ENCODE measurements at regions not wholly inside any gene's neighbourhood (a gene's known extent, or its start where the extent isn't known, plus 50 kb on each side); places are given as distances from the start of the nearest gene placed in this dataset.

GRCh38 chr12:89845767-89846166 is 137.1 kb upstream of the ATP2B1 start:
- Mint-ChIP-seq H3K4me3 (no peak overlapping the region), H3K27ac (no peak overlapping the region)
- DNase-seq: no peak

GRCh38 chr12:89845366-89845765 is 136.7 kb upstream of the ATP2B1 start:
- Mint-ChIP-seq H3K36me3 (ENCODE audit: low read depth) (no peaks in the 10 kb centered on the region), H3K4me1 (ENCODE audit: low read depth) (no peaks in the 10 kb centered on the region), H3K27ac (no peak overlapping the region), H3K4me3 (no peak overlapping the region), H3K9me3 (no peaks in the 10 kb centered on the region), H3K27me3 (ENCODE audit: insufficient read depth) (no peaks in the 10 kb centered on the region; the same call in 1 of the 2 replicates)
- no peak for DNase-seq
- TF ChIP-seq CTCF (IDR thresholded peaks at IDR 0.05): no peak

More at GRCh38 chr12:89845767-89846166, 137.1 kb upstream of the ATP2B1 start:
- Mint-ChIP-seq H3K27me3 (ENCODE audit: insufficient read depth) (no peaks in the 10 kb centered on the region; the same call in 1 of the 2 replicates), H3K9me3 (no peaks in the 10 kb centered on the region), H3K4me1 (ENCODE audit: low read depth) (no peaks in the 10 kb centered on the region), H3K36me3 (ENCODE audit: low read depth) (no peaks in the 10 kb centered on the region)
- no peak for TF ChIP-seq CTCF (IDR thresholded peaks at IDR 0.05)

GRCh38 chr12:89844539-89844938 is 135.9 kb upstream of the ATP2B1 start:
- DNase-seq: no peak
- no peaks in the 10 kb centered on the region for H3K9me3 Mint-ChIP-seq
- no peak overlapping the region for H3K27ac Mint-ChIP-seq
- H3K27me3 Mint-ChIP-seq (ENCODE audit: insufficient read depth): no peaks in the 10 kb centered on the region; the same call in 1 of the 2 replicates
- no peak overlapping the region for H3K4me3 Mint-ChIP-seq
- no peaks in the 10 kb centered on the region for H3K4me1 Mint-ChIP-seq (ENCODE audit: low read depth)
- TF ChIP-seq CTCF (IDR thresholded peaks at IDR 0.05): no peak
- no peaks in the 10 kb centered on the region for H3K36me3 Mint-ChIP-seq (ENCODE audit: low read depth)

GRCh38 chr12:89840162-89840922 is 131.7 kb upstream of the ATP2B1 start:
- peaks cover 1% of the 10 kb centered on the region; the same call in 1 of the 2 replicates for H3K27me3 Mint-ChIP-seq (ENCODE audit: insufficient read depth)
- no peak for TF ChIP-seq CTCF (IDR thresholded peaks at IDR 0.05)
- H3K36me3 Mint-ChIP-seq (ENCODE audit: low read depth): no peaks in the 10 kb centered on the region
- no peak overlapping the region for H3K4me3 Mint-ChIP-seq
- no peaks in the 10 kb centered on the region for H3K9me3 Mint-ChIP-seq
- H3K4me1 Mint-ChIP-seq (ENCODE audit: low read depth): peaks cover 6% of the 10 kb centered on the region
- no peak for DNase-seq
- H3K27ac Mint-ChIP-seq: no peak overlapping the region

GRCh38 chr12:89839444-89839843 is 130.8 kb upstream of the ATP2B1 start:
- Mint-ChIP-seq H3K27me3 (ENCODE audit: insufficient read depth) (peaks cover 1% of the 10 kb centered on the region; the same call in 1 of the 2 replicates), H3K9me3 (no peaks in the 10 kb centered on the region), H3K36me3 (ENCODE audit: low read depth) (no peaks in the 10 kb centered on the region), H3K4me1 (ENCODE audit: low read depth) (peaks cover 6% of the 10 kb centered on the region), H3K27ac (no peak overlapping the region), H3K4me3 (no peak overlapping the region)
- DNase-seq: no peak
- no peak for TF ChIP-seq CTCF (IDR thresholded peaks at IDR 0.05)
